Progenitor cell of endocrine pancreas (in vitro differentiated cells): ENCODE measurements at regions not wholly inside any gene's neighbourhood (a gene's known extent, or its start where the extent isn't known, plus 50 kb on each side); places are given as distances from the start of the nearest gene placed in this dataset.

Source experiments
- DNase-seq: peaks from one replicate; pipeline ENCODE4 v3.0.0; 2021; ENCODE audit warnings: low spot score; ENCODE audit not compliant: unreplicated experiment
- H3K27ac Mint-ChIP-seq: 2 replicates; pipeline ENCODE4 v1.8.0; 2021; ENCODE audit warnings: mild to moderate bottlenecking, moderate library complexity, mixed read lengths
- H3K27me3 Mint-ChIP-seq: 2 replicates; pipeline ENCODE4 v1.8.0; 2021; ENCODE audit warnings: mixed read lengths
- H3K36me3 Mint-ChIP-seq: 2 replicates; pipeline ENCODE4 v1.8.0; 2022; ENCODE audit warnings: mixed read lengths; ENCODE audit not compliant: insufficient read depth
- H3K4me1 Mint-ChIP-seq: 2 replicates; pipeline ENCODE4 v1.8.0; 2021; ENCODE audit warnings: low read depth, mixed read lengths
- H3K4me3 Mint-ChIP-seq: 2 replicates; pipeline ENCODE4 v1.8.0; 2021; ENCODE audit warnings: low read depth, mild to moderate bottlenecking, moderate library complexity, mixed read lengths
- H3K9me3 Mint-ChIP-seq: 2 replicates; pipeline ENCODE4 v1.8.0; 2021; ENCODE audit warnings: low read depth, mixed read lengths
- TF ChIP-seq, protein P1 (sequence below): fragments of 200-600 bp; sonication (generic); IDR thresholded peaks from one replicate; pipeline ENCODE4 v1.5.0; 2021; ENCODE audit warnings: antibody characterized with exemption, mild to moderate bottlenecking; ENCODE audit not compliant: unreplicated experiment

DNA sequence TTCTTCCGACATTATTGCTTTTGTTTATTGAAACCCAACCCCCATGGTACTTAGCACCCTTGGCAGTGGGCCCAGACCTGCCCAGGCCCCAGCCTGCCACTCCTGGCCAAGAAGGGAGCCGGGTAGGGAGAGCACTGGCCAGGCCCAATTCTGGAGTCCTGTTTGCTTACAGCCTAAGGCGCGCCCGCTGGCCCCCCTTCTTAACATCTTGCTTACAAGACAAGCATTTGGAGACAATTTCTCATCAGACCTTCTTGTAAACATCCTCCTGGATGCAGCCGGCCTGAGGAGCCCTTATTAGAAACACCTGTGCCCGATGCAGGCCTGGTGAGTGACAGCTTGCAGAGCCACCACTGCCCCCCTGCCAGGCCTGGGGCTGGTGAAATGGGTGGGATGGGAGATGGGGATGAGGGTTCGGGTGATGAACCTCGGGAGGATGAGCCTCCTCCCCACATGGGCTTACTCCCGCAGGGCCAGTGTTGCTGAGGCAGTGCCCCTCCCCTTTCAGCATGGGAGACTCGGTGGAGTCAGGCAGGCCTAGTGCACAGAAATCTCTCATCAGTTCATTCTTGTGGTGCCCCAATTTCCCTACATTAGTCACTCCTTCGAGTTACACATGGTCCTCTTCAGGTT, 217.5 kb downstream of the CYP26B1 start:
- peaks cover 12% of the 10 kb centered on the region for H3K27me3 Mint-ChIP-seq
- H3K36me3 Mint-ChIP-seq: no peaks in the 10 kb centered on the region
- no peak for DNase-seq
- H3K9me3 Mint-ChIP-seq: no peaks in the 10 kb centered on the region
- TF ChIP-seq, protein P1, sequence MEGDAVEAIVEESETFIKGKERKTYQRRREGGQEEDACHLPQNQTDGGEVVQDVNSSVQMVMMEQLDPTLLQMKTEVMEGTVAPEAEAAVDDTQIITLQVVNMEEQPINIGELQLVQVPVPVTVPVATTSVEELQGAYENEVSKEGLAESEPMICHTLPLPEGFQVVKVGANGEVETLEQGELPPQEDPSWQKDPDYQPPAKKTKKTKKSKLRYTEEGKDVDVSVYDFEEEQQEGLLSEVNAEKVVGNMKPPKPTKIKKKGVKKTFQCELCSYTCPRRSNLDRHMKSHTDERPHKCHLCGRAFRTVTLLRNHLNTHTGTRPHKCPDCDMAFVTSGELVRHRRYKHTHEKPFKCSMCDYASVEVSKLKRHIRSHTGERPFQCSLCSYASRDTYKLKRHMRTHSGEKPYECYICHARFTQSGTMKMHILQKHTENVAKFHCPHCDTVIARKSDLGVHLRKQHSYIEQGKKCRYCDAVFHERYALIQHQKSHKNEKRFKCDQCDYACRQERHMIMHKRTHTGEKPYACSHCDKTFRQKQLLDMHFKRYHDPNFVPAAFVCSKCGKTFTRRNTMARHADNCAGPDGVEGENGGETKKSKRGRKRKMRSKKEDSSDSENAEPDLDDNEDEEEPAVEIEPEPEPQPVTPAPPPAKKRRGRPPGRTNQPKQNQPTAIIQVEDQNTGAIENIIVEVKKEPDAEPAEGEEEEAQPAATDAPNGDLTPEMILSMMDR: no peak
- H3K4me3 Mint-ChIP-seq: no peak overlapping the region
- H3K27ac Mint-ChIP-seq: no peak overlapping the region
- H3K4me1 Mint-ChIP-seq: no peaks in the 10 kb centered on the region

DNA sequence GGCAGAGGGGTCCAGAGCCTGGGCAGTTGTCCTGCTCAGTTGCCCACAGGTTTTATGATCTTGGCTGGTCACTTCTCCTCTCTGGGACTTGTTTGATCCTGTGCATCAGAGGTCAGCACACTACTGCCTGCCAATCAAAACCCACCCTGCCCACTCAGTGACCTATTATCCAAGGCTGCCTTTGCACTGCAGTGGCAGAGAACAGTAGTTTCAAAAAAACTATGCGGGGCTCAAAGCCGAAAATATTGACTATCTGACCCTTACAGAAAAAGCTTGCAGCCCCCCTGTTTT, 218.2 kb downstream of the CYP26B1 start:
- no peak overlapping the region for H3K27ac Mint-ChIP-seq
- no peaks in the 10 kb centered on the region for H3K36me3 Mint-ChIP-seq
- no peak overlapping the region for H3K4me3 Mint-ChIP-seq
- H3K9me3 Mint-ChIP-seq: no peaks in the 10 kb centered on the region
- TF ChIP-seq, protein P1: no peak
- H3K4me1 Mint-ChIP-seq: no peaks in the 10 kb centered on the region
- no peak for DNase-seq
- H3K27me3 Mint-ChIP-seq: peaks cover 15% of the 10 kb centered on the region

DNA sequence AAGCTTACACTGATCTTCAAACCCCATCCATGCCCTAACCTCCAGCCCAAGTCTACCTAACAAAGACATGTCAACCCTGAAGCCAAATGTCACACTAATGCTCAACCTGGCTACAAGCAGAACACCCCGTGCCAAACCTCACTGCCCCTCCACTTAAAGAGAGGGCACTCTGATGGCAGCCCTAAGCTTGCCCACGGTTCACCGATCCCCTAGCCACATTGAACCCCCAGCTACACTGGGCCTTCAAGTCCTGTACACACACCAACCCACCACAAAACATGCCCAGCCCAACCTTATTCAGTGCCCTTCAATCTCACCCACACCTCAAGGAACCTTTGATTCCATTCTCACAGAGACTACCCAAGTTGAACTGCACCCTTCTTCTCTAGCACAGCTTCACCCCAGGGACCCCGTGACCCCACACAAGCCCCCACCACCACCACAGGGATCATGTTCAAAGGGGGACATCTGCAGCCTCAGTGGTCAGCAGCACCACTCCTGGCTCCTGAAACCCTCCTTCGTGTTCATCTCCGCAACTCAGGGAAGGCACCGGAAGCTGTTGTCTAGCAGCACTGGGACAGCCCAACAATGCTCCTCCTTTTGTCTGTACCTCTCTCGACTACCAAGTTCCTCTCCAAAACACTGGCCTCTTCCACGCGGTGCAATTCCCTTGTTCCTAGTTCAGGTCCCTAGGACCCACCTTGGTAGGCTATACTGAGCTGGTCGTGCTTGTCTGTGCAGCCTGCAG, 218.8 kb downstream of the CYP26B1 start:
- no peak for DNase-seq
- Mint-ChIP-seq H3K4me1 (no peaks in the 10 kb centered on the region), H3K9me3 (no peaks in the 10 kb centered on the region), H3K36me3 (no peaks in the 10 kb centered on the region), H3K27me3 (peaks cover 14% of the 10 kb centered on the region), H3K4me3 (no peak overlapping the region), H3K27ac (no peak overlapping the region)
- TF ChIP-seq, protein P1: no peak

DNA sequence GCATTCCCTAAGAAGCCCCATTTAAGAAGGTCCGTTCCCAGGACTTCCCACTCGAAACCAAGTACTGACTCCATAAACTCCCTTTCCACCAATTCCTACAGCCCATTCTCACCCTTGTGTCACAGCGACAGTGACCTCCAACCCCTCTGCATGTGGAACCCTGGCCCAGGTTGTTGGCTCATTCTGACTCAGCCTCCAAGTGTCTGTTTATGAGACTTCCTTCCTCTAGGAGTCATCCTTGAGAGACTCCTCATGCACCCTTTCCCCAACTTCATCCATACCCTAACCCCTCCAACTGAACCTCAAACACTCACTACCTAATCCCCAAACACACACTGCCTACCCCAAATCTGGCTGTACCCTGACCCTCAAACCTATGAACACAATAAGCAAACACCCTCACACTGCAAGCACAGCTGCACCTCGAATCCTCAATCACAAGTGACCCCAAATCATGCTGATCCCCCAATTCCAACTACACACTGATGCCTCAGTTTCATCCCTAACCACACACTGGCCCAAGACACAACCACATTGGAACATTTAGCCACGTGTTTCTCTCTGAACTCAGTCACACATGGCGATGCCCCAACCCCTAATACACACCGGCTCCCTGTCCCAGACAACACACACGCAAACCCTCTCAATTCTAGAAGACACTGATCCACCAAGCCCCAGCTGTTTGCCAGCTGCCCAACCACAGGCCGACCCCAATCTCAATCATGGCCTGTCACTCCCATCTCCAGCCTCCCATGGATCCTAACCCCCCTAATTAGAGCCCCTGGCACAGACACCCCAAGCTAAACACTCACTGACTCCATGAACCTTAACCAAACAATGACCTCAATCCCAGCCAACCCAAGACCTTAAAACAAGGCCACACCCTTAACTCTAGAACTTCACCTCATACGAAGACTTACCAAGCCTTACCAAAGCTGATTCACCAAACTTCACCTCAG, 219.6 kb downstream of the CYP26B1 start:
- Mint-ChIP-seq H3K4me3 (no peak overlapping the region), H3K27ac (no peak overlapping the region), H3K27me3 (peaks cover 11% of the 10 kb centered on the region), H3K9me3 (no peaks in the 10 kb centered on the region), H3K36me3 (no peaks in the 10 kb centered on the region), H3K4me1 (no peaks in the 10 kb centered on the region)
- no peak for DNase-seq
- TF ChIP-seq, protein P1: no peak
